Epithelial cell of esophagus (primary cell): ENCODE measurements at regions not wholly inside any gene's neighbourhood (a gene's known extent, or its start where the extent isn't known, plus 50 kb on each side); places are given as distances from the start of the nearest gene placed in this dataset.

Experiments used
- DNase-seq: peaks from one replicate; pipeline ENCODE4 v3.0.0; 2010; ENCODE audit warnings: low read depth
- H3K4me3 ChIP-seq: 2 replicates; pipeline ENCODE4 v1.5.1; 2011; ENCODE audit warnings: mild to moderate bottlenecking, low read length, control low read depth
- CTCF ChIP-seq: IDR thresholded peaks from 2 replicates; pipeline ENCODE4 v1.5.1; 2011; ENCODE audit warnings: low read depth, mild to moderate bottlenecking, low read length, control low read depth, inconsistent platforms; ENCODE audit not compliant: insufficient read depth; ENCODE audit errors: missing control alignments

GRCh38 chr10:36164556-36165504 is 522.7 kb upstream of the FZD8 start:
- TF ChIP-seq CTCF: no peak
- DNase-seq: no peak

GRCh38 chr10:36163827-36164226 is 521.7 kb upstream of the FZD8 start:
- no peak for TF ChIP-seq CTCF
- DNase-seq: no peak

More at GRCh38 chr10:36164556-36165504, 522.7 kb upstream of the FZD8 start:
- no peak overlapping the region for H3K4me3 ChIP-seq

GRCh38 chr10:36157486-36157885 is 515.4 kb upstream of the FZD8 start:
- TF ChIP-seq CTCF: no peak
- no peak for DNase-seq
- no peak overlapping the region for H3K4me3 ChIP-seq

More at GRCh38 chr10:36163827-36164226, 521.7 kb upstream of the FZD8 start:
- no peak overlapping the region for H3K4me3 ChIP-seq

- no peak overlapping the region for H3K4me3 ChIP-seq
- DNase-seq: peak; percentile 14
- no peak for TF ChIP-seq CTCF
Observed at GRCh38 chr10:36148207-36148606, 506.1 kb upstream of the FZD8 start.

DNA sequence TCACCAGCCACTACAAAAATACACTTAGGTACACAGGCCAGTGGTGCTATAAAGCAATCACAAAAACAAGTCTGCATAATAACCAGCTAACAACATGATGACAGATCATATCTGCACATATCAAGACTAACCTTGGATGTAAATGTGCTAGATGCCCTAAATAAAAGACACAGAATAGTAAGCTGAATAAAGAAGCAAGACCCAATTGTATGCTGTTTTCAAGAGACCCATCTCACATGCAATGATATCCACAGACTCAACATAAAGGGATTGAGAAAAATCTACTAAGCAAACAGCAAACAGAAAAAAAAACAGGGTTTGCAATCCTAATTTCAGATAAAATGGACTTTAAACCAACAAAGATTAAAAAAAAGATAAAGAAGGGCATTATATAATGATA is 505.4 kb upstream of the FZD8 start:
- no peak for TF ChIP-seq CTCF
- DNase-seq: no peak
- no peak overlapping the region for H3K4me3 ChIP-seq

GRCh38 chr10:36141856-36142560 is 499.9 kb upstream of the FZD8 start:
- no peak overlapping the region for H3K4me3 ChIP-seq
- no peak for DNase-seq
- TF ChIP-seq CTCF: no peak

DNA sequence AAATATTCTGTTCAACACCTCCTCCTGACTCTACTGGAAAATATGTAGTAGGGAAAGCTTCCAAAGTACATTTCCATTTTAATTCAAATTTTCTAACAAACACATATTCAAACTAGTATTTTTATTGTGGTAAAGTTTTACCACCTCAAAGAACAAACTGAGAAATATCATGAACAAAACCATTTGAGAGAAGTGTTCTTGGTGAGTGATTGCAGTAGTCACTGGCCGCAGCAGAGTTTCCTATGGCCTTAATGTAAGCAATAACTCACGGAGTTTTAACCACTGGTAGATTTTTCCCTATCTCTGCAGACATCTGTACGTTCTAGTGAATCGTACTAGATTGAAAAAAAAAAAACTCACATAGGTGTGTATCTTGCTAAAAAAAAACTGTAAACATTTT is 487.0 kb upstream of the FZD8 start:
- no peak for DNase-seq
- H3K4me3 ChIP-seq: no peak overlapping the region
- no peak for TF ChIP-seq CTCF
